Neural progenitor cell (in vitro differentiated cells): ENCODE measurements at regions not wholly inside any gene's neighbourhood (a gene's known extent, or its start where the extent isn't known, plus 50 kb on each side); places are given as distances from the start of the nearest gene placed in this dataset.

Experiments used
- EZH2 ChIP-seq: fragments of 200-600 bp; sonication (generic); IDR thresholded peaks from 2 replicates; pipeline ENCODE4 v1.6.1; 2017; ENCODE audit warnings: antibody characterized with exemption, mild to moderate bottlenecking, moderate library complexity
- TF ChIP-seq, protein P1 (sequence below): fragments of 200-600 bp; sonication (generic); IDR thresholded peaks from 2 replicates; pipeline ENCODE4 v1.5.1; 2017; ENCODE audit warnings: antibody characterized with exemption, mild to moderate bottlenecking

DNA sequence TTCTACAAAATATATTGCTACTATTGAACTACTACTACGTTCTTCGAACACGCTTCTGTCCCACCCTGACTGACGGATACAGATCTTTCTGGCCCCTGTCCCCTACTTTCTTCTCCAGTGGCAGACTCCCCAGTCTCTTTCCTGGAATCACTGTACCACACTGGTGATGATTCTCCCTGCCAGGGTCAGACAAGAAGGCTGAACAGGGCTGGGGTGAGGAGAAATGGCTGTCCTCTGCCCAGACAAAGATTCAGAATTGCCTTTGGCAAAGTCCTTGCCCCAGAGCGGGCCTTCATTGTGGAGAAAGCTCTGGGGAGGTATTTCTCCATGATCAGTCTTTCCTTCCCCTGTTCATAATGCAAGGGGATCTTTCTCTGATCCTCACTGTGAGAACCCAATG is 1417.1 kb downstream of the BRD1 start:
- TF ChIP-seq, protein P1, sequence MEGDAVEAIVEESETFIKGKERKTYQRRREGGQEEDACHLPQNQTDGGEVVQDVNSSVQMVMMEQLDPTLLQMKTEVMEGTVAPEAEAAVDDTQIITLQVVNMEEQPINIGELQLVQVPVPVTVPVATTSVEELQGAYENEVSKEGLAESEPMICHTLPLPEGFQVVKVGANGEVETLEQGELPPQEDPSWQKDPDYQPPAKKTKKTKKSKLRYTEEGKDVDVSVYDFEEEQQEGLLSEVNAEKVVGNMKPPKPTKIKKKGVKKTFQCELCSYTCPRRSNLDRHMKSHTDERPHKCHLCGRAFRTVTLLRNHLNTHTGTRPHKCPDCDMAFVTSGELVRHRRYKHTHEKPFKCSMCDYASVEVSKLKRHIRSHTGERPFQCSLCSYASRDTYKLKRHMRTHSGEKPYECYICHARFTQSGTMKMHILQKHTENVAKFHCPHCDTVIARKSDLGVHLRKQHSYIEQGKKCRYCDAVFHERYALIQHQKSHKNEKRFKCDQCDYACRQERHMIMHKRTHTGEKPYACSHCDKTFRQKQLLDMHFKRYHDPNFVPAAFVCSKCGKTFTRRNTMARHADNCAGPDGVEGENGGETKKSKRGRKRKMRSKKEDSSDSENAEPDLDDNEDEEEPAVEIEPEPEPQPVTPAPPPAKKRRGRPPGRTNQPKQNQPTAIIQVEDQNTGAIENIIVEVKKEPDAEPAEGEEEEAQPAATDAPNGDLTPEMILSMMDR, result no peak
- no peak for TF ChIP-seq EZH2
